ENCODE measurements at regions not wholly inside any gene's neighbourhood (a gene's known extent, or its start where the extent isn't known, plus 50 kb on each side); places are given as distances from the start of the nearest gene placed in this dataset.

- H3K27ac Mint-ChIP-seq: no peak overlapping the region
Observed at GRCh38 chr1:30534551-30534940, 188.8 kb downstream of the MATN1 start.

DNA sequence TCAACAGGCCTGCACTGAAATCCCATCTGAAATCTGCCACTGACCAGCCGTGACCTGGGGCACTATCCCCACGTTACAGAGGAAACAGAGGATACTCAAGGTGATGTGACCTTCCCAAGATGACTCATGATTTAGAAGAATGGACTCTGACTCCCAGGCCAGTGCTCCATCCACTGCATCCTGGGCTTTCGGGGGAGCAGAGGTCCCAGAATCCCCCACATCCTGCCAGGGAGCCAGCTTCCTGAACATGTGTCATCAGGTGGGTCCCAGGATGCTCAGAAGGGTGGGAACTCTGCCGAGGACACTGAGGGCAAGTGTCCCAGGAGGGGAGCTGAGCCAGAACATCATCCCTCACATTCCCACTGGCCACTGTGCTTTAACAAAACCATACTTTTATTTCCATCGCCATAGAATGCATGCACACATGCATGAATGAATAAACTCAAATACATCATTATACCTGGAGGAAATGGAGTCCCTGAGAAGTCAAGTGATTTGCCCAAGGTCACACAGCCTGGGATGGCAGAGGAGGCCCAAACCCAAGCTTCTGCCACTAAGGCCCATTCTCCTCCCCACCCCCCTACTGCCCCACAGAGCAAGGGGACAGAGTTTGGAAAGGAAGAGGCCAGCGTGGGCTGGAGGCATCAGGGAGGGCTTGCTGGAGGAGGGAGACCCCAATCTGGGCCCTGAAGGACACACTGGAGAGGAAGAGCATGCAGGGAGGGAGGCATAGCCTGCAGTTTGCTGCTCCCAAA, 189.4 kb downstream of the MATN1 start:
- Mint-ChIP-seq H3K4me3 (no peak overlapping the region), H3K36me3 (ENCODE audit: low read depth) (no peaks in the 10 kb centered on the region), H3K4me1 (peaks cover 2% of the 10 kb centered on the region), H3K9me3 (no peaks in the 10 kb centered on the region), H3K27ac (no peak overlapping the region), H3K27me3 (ENCODE audit: insufficient read depth) (no peaks in the 10 kb centered on the region)
- no peak overlapping the region for H3K4me3 ChIP-seq (ENCODE audit: low read length)
- TF ChIP-seq, protein P1, sequence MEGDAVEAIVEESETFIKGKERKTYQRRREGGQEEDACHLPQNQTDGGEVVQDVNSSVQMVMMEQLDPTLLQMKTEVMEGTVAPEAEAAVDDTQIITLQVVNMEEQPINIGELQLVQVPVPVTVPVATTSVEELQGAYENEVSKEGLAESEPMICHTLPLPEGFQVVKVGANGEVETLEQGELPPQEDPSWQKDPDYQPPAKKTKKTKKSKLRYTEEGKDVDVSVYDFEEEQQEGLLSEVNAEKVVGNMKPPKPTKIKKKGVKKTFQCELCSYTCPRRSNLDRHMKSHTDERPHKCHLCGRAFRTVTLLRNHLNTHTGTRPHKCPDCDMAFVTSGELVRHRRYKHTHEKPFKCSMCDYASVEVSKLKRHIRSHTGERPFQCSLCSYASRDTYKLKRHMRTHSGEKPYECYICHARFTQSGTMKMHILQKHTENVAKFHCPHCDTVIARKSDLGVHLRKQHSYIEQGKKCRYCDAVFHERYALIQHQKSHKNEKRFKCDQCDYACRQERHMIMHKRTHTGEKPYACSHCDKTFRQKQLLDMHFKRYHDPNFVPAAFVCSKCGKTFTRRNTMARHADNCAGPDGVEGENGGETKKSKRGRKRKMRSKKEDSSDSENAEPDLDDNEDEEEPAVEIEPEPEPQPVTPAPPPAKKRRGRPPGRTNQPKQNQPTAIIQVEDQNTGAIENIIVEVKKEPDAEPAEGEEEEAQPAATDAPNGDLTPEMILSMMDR (conservative IDR thresholded peaks at IDR 0.05): no peak
- no peak overlapping the region for H3K27ac ChIP-seq (ENCODE audit: low read depth, low read length)
- no peaks in the 10 kb centered on the region for H3K9me3 ChIP-seq (ENCODE audit: control insufficient read depth, low read length)
- no peaks in the 10 kb centered on the region for H3K36me3 ChIP-seq (ENCODE audit: control insufficient read depth, insufficient read depth, low read length)
- H3K9ac ChIP-seq (ENCODE audit: extremely low read depth, low read length, poor library complexity, severe bottlenecking): no peak overlapping the region
- H3K27me3 ChIP-seq (ENCODE audit: control insufficient read depth, insufficient read depth, low read length, poor library complexity, severe bottlenecking): no peaks in the 10 kb centered on the region
- no peak for DNase-seq
- no peaks in the 10 kb centered on the region for H3K4me1 ChIP-seq (ENCODE audit: control insufficient read depth, insufficient read depth, low read length)
- WGBS, 2 experiments (ENCODE audit: insufficient coverage in 1 of 2, insufficient read length in 1 of 2): 85 to 86% methylated on average over 4 to 6 of the region's 6 CpGs

More at GRCh38 chr1:30534551-30534940, 188.8 kb downstream of the MATN1 start:
- Histone ChIP-seq H3K27me3 (ENCODE audit: control insufficient read depth, insufficient read depth, low read length, poor library complexity, severe bottlenecking) (no peaks in the 10 kb centered on the region), H3K9ac (ENCODE audit: extremely low read depth, low read length, poor library complexity, severe bottlenecking) (no peak overlapping the region), H3K4me1 (ENCODE audit: control insufficient read depth, insufficient read depth, low read length) (no peaks in the 10 kb centered on the region), H3K27ac (ENCODE audit: low read depth, low read length) (no peak overlapping the region), H3K36me3 (ENCODE audit: control insufficient read depth, insufficient read depth, low read length) (no peaks in the 10 kb centered on the region), H3K9me3 (ENCODE audit: control insufficient read depth, low read length) (no peaks in the 10 kb centered on the region), H3K4me3 (ENCODE audit: low read length) (no peak overlapping the region)
- Mint-ChIP-seq H3K27me3 (ENCODE audit: insufficient read depth) (no peaks in the 10 kb centered on the region), H3K4me3 (no peak overlapping the region), H3K9me3 (no peaks in the 10 kb centered on the region), H3K4me1 (peaks cover 2% of the 10 kb centered on the region), H3K36me3 (ENCODE audit: low read depth) (no peaks in the 10 kb centered on the region)
- no peak for DNase-seq
- TF ChIP-seq, protein P1 (conservative IDR thresholded peaks at IDR 0.05): no peak
- WGBS, 2 experiments (ENCODE audit: insufficient coverage in 1 of 2, insufficient read length in 1 of 2): 62% methylated on average over 3 of the region's 3 CpGs; no CpG with 5 or more reads in 1 of the 2 experiments

- Mint-ChIP-seq H3K4me3 (no peak overlapping the region), H3K9me3 (no peaks in the 10 kb centered on the region), H3K27ac (no peak overlapping the region), H3K36me3 (ENCODE audit: low read depth) (no peaks in the 10 kb centered on the region), H3K27me3 (ENCODE audit: insufficient read depth) (no peaks in the 10 kb centered on the region), H3K4me1 (peaks cover 2% of the 10 kb centered on the region)
- no peaks in the 10 kb centered on the region for H3K9me3 ChIP-seq (ENCODE audit: control insufficient read depth, low read length)
- H3K9ac ChIP-seq (ENCODE audit: extremely low read depth, low read length, poor library complexity, severe bottlenecking): no peak overlapping the region
- no peak overlapping the region for H3K4me3 ChIP-seq (ENCODE audit: low read length)
- WGBS, 2 experiments (ENCODE audit: insufficient coverage in 1 of 2, insufficient read length in 1 of 2): 80 to 83% methylated on average over 1 to 3 of the region's 3 CpGs
- peak; percentile 34 for DNase-seq
- H3K4me1 ChIP-seq (ENCODE audit: control insufficient read depth, insufficient read depth, low read length): no peaks in the 10 kb centered on the region
- H3K27ac ChIP-seq (ENCODE audit: low read depth, low read length): no peak overlapping the region
- TF ChIP-seq, protein P1 (conservative IDR thresholded peaks at IDR 0.05): peak; percentile 51
- H3K27me3 ChIP-seq (ENCODE audit: control insufficient read depth, insufficient read depth, low read length, poor library complexity, severe bottlenecking): no peaks in the 10 kb centered on the region
- no peaks in the 10 kb centered on the region for H3K36me3 ChIP-seq (ENCODE audit: control insufficient read depth, insufficient read depth, low read length)
Observed at GRCh38 chr1:30533141-30533540, 190.2 kb downstream of the MATN1 start.

All from endodermal cell (in vitro differentiated cells).